HL-60 (cell line): ENCODE measurements at regions not wholly inside any gene's neighbourhood (a gene's known extent, or its start where the extent isn't known, plus 50 kb on each side); places are given as distances from the start of the nearest gene placed in this dataset.

Experiments
- POLR2AphosphoS5 ChIP-seq: IDR thresholded peaks from 2 replicates; pipeline ENCODE4 v1.6.1; 2012; ENCODE audit warnings: low read depth
- TF ChIP-seq, protein P1 (sequence below): IDR thresholded peaks from one replicate; pipeline ENCODE4 v1.5.1; 2011; ENCODE audit warnings: low read length, control low read depth, inconsistent platforms; ENCODE audit not compliant: insufficient read depth

DNA sequence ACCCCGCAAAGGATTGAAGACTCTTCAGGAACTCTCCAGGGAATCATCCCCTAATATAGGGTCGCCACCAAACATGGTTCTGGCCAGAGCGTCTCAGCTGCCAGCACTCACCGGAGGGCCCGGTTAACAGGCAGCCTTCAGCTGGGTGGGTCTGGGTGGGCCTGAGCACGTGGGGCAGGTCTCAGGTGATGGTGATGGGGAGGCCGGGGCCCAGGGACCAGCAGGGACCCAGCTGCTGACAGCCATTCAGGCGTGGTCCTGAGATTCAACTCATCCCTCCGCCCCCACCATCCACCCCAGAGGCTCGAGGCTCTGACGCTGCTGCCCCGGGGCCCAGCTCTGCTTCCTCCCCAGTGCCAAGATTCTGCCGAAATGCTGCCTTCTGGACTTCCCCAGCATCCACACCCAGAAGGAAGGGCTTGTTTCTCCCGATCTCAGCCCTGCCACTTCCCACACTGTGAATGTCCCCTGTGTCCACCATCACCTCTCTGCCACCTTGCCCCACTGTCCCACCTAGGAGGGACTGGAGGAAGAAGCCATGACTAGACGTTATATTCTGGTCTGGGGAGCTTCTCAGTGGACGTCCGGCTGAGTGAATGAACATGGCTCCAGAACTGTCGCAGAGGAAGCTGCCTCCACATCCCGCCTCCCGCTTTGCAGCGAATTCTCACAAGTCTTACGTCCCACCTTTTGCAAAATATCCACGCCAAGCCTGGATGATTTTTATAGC is 294.2 kb upstream of the SALL3 start:
- TF ChIP-seq, protein P1, sequence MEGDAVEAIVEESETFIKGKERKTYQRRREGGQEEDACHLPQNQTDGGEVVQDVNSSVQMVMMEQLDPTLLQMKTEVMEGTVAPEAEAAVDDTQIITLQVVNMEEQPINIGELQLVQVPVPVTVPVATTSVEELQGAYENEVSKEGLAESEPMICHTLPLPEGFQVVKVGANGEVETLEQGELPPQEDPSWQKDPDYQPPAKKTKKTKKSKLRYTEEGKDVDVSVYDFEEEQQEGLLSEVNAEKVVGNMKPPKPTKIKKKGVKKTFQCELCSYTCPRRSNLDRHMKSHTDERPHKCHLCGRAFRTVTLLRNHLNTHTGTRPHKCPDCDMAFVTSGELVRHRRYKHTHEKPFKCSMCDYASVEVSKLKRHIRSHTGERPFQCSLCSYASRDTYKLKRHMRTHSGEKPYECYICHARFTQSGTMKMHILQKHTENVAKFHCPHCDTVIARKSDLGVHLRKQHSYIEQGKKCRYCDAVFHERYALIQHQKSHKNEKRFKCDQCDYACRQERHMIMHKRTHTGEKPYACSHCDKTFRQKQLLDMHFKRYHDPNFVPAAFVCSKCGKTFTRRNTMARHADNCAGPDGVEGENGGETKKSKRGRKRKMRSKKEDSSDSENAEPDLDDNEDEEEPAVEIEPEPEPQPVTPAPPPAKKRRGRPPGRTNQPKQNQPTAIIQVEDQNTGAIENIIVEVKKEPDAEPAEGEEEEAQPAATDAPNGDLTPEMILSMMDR = no peak
- TF ChIP-seq POLR2AphosphoS5 = no peak
